ENCODE measurements at regions not wholly inside any gene's neighbourhood (a gene's known extent, or its start where the extent isn't known, plus 50 kb on each side); places are given as distances from the start of the nearest gene placed in this dataset.

GRCh38 chr4:174582463-174582862, 60.2 kb upstream of the HPGD start (continued):
- TF ChIP-seq PRDM4 (tag by site-specific recombination; IDR thresholded peaks at IDR 0.05): no peak
- no peak for TF ChIP-seq ZSCAN4 (tag by site-specific recombination; IDR thresholded peaks at IDR 0.05)
- TF ChIP-seq ZBTB17 (tag by site-specific recombination; IDR thresholded peaks at IDR 0.05): no peak
- no peak for TF ChIP-seq ZNF280D (tag by site-specific recombination; IDR thresholded peaks at IDR 0.05)
- no peak for TF ChIP-seq ZXDB (tag by site-specific recombination; IDR thresholded peaks at IDR 0.05)

GRCh38 chr4:174581901-174582300, 59.6 kb upstream of the HPGD start:
- ChIA-PET POLR2A (no interaction called here), CTCF (no interaction called here)
- Histone ChIP-seq H3K4me1 (ENCODE audit: control insufficient read depth, insufficient read depth, low read length) (no peaks in the 10 kb centered on the region), H3K36me3 (ENCODE audit: control insufficient read depth in 2 of 2, insufficient read depth in 1 of 2, low read length in 2 of 2) (no peaks in the 10 kb centered on the region), H3K9me3 (ENCODE audit: control insufficient read depth, insufficient read depth, low read depth, low read length) (no peaks in the 10 kb centered on the region), H3K4me3 (ENCODE audit: low read depth, low read length) (no peak overlapping the region), H3K27ac (ENCODE audit: extremely low read depth, low read depth, low read length) (no peak overlapping the region)
- TF ChIP-seq ZNF391 (tag by site-specific recombination; IDR thresholded peaks at IDR 0.05; ENCODE audit: borderline replicate concordance, low read depth): no peak
- no peak for TF ChIP-seq ZNF692 (tag by site-specific recombination; IDR thresholded peaks at IDR 0.05)
- no peak for TF ChIP-seq TCF7L2 (IDR thresholded peaks at IDR 0.05; ENCODE audit: borderline replicate concordance, low read depth, low read length)
- TF ChIP-seq INSM2 (tag by site-specific recombination; IDR thresholded peaks at IDR 0.05): no peak
- TF ChIP-seq ZNF433 (tag by site-specific recombination; IDR thresholded peaks at IDR 0.05; ENCODE audit: low read depth): no peak
- TF ChIP-seq HOXC10 (CRISPR knock-in tag; IDR thresholded peaks at IDR 0.05): no peak
- TF ChIP-seq ZNF184 (tag by site-specific recombination; IDR thresholded peaks at IDR 0.05): no peak
- TF ChIP-seq ZNF544 (tag by site-specific recombination; IDR thresholded peaks at IDR 0.05): no peak
- TF ChIP-seq YY2 (tag by site-specific recombination; IDR thresholded peaks at IDR 0.05): no peak
- no peak for TF ChIP-seq ZNF132 (tag by site-specific recombination; IDR thresholded peaks at IDR 0.05; ENCODE audit: borderline replicate concordance)

Measured in HEK293 (cell line).